ENCODE measurements at regions not wholly inside any gene's neighbourhood (a gene's known extent, or its start where the extent isn't known, plus 50 kb on each side); places are given as distances from the start of the nearest gene placed in this dataset.

DNA sequence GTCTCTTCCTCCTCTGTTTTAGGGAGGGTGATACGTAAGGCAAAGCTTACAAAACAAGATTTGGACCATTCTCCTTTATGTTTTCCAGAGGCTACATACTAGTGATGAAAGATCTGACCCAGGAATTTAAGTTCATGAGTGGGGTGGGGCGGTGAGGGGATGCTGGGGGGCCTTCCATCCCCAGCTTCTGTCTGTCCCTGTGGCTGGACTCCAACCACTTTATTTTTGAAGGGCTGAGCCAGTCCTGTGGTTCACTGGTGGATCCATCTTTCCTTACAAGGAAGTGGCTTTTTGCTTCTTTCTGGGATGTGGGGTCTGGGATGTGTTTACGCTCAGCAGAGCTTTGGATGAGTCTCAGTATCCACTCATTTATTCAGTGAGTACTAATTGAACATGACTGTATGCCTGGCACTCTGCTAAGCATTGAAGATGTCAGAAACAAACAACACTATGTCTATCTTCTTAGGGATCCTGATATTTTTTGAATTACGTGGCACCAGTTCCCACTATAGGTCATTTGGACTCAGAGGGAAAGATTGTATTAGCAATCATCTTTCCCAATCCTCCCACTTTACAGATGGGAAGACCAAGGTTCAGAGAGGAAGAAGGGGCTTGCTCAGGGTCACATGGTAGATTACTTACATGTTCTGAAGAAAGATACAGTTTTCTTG, 291.8 kb upstream of the TBX3 start:
- TF ChIP-seq, protein P1, sequence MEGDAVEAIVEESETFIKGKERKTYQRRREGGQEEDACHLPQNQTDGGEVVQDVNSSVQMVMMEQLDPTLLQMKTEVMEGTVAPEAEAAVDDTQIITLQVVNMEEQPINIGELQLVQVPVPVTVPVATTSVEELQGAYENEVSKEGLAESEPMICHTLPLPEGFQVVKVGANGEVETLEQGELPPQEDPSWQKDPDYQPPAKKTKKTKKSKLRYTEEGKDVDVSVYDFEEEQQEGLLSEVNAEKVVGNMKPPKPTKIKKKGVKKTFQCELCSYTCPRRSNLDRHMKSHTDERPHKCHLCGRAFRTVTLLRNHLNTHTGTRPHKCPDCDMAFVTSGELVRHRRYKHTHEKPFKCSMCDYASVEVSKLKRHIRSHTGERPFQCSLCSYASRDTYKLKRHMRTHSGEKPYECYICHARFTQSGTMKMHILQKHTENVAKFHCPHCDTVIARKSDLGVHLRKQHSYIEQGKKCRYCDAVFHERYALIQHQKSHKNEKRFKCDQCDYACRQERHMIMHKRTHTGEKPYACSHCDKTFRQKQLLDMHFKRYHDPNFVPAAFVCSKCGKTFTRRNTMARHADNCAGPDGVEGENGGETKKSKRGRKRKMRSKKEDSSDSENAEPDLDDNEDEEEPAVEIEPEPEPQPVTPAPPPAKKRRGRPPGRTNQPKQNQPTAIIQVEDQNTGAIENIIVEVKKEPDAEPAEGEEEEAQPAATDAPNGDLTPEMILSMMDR (IDR thresholded peaks at IDR 0.05) = no peak
- no peak for TF ChIP-seq EP300 (IDR thresholded peaks at IDR 0.05; ENCODE audit: borderline replicate concordance in 1 of 2, low read depth in 1 of 2, low read length in 1 of 2)
- TF ChIP-seq ELF1 (IDR thresholded peaks at IDR 0.05) = no peak
- no peak for TF ChIP-seq ZBTB33 (IDR thresholded peaks at IDR 0.05; ENCODE audit: borderline replicate concordance, low read depth)
- no peak for TF ChIP-seq TEAD4 (IDR thresholded peaks at IDR 0.05; ENCODE audit: borderline replicate concordance, insufficient read depth)
- TF ChIP-seq POLR2AphosphoS5 (IDR thresholded peaks at IDR 0.05; ENCODE audit: low read depth, low read length) = no peak
- TF ChIP-seq FOXJ3 (CRISPR knock-in tag; IDR thresholded peaks at IDR 0.05) = no peak
- TF ChIP-seq EZH2phosphoT487 (IDR thresholded peaks at IDR 0.05; ENCODE audit: borderline replicate concordance, low read depth) = no peak

Measured in SK-N-SH (cell line).